Colonic mucosa (tissue), 4 donors: ENCODE measurements at regions not wholly inside any gene's neighbourhood (a gene's known extent, or its start where the extent isn't known, plus 50 kb on each side); places are given as distances from the start of the nearest gene placed in this dataset.

Source experiments
- DNase-seq: peaks from one replicate; pipeline ENCODE4 v3.0.0-alpha.2; 2020
- H3K27ac ChIP-seq: fragments of 200-600 bp; one replicate; pipeline ENCODE4 v1.8.0; 2021
- H3K27me3 ChIP-seq: fragments of 200-600 bp; one replicate; pipeline ENCODE4 v1.8.0; 2021
- H3K36me3 ChIP-seq: fragments of 200-600 bp; one replicate; pipeline ENCODE4 v1.8.0; 2021
- H3K4me1 ChIP-seq: fragments of 200-600 bp; one replicate; pipeline ENCODE4 v1.8.0; 2021; ENCODE audit warnings: mild to moderate bottlenecking
- H3K4me3 ChIP-seq: fragments of 200-600 bp; one replicate; pipeline ENCODE4 v1.8.0; 2021
- H3K9ac ChIP-seq, 2 donors: one replicate each; pipeline ENCODE4 v1.7.0; 2013; ENCODE audit warnings: control low read depth in 2 of 2, low read depth in 2 of 2, low read length in 2 of 2
- H3K9me3 ChIP-seq: fragments of 200-600 bp; one replicate; pipeline ENCODE4 v1.8.0; 2021
- intact Hi-C: fragments of 100-400 bp; cut with DNase I; formaldehyde crosslinking; loops from one replicate; pipeline ENCODE4 v1.14.1; 2022
- TF ChIP-seq, protein P1 (sequence below): fragments of 200-600 bp; IDR thresholded peaks from one replicate; pipeline ENCODE4 v1.8.0; 2022; ENCODE audit warnings: antibody characterized with exemption, mild to moderate bottlenecking
- donor health status: healthy.
- donor health status: DM: no; HTN: no; CAD: no.
- donor health status: DM: no; HTN: no; CAD: no.

GRCh38 chr10:80771285-80771684, 233.6 kb downstream of the SH2D4B start:
- H3K36me3 ChIP-seq: no peaks in the 10 kb centered on the region
- H3K27ac ChIP-seq: no peak overlapping the region
- H3K4me3 ChIP-seq: no peak overlapping the region
- intact Hi-C loops: no loop called here
- no peaks in the 10 kb centered on the region for H3K27me3 ChIP-seq
- H3K4me1 ChIP-seq: no peaks in the 10 kb centered on the region
- no peak for DNase-seq
- no peak overlapping the region for H3K9ac ChIP-seq
- TF ChIP-seq, protein P1, sequence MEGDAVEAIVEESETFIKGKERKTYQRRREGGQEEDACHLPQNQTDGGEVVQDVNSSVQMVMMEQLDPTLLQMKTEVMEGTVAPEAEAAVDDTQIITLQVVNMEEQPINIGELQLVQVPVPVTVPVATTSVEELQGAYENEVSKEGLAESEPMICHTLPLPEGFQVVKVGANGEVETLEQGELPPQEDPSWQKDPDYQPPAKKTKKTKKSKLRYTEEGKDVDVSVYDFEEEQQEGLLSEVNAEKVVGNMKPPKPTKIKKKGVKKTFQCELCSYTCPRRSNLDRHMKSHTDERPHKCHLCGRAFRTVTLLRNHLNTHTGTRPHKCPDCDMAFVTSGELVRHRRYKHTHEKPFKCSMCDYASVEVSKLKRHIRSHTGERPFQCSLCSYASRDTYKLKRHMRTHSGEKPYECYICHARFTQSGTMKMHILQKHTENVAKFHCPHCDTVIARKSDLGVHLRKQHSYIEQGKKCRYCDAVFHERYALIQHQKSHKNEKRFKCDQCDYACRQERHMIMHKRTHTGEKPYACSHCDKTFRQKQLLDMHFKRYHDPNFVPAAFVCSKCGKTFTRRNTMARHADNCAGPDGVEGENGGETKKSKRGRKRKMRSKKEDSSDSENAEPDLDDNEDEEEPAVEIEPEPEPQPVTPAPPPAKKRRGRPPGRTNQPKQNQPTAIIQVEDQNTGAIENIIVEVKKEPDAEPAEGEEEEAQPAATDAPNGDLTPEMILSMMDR: no peak
- H3K9me3 ChIP-seq: no peaks in the 10 kb centered on the region

DNA sequence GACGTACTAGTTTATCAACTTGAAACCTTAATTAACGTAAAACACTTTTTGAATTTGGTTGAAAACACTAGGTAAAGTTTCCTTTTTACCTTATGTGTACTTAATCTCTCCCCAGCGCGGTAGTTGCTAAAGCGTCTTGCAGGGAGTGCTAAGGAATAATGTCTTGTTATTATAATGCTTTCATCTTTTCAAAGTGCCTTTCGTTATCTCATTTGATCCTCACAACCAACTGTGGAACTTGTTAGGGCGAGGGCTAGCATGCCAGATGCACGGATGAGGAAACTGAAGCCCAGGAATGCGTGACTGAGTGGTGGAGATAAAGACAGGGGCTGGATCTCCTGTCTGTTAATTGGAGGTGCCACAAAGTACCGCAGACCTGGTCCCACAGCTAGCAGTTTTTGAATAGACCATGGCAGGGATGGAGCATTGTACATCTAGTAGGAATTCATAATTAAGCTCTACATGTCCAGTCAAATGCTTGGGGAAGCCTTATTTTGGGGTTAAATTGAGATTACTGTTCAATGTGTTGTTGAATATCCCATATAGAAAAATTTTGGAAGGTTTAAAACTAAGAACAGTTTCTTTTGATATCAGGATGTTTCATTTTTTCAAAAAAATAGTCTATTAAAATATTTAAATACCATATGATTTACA, 234.3 kb downstream of the SH2D4B start:
- DNase-seq: no peak
- H3K9ac ChIP-seq: no peak overlapping the region
- intact Hi-C loops: no loop called here

GRCh38 chr10:80772596-80772995, 234.9 kb downstream of the SH2D4B start:
- no peaks in the 10 kb centered on the region for H3K9me3 ChIP-seq
- intact Hi-C loops: no loop called here
- H3K36me3 ChIP-seq: no peaks in the 10 kb centered on the region
- no peaks in the 10 kb centered on the region for H3K4me1 ChIP-seq
- H3K9ac ChIP-seq: no peak overlapping the region
- DNase-seq: no peak
- H3K27ac ChIP-seq: no peak overlapping the region
- no peaks in the 10 kb centered on the region for H3K27me3 ChIP-seq
- TF ChIP-seq, protein P1: no peak
- no peak overlapping the region for H3K4me3 ChIP-seq

More for the DNA sequence above, 234.3 kb downstream of the SH2D4B start:
- TF ChIP-seq, protein P1: no peak
- no peak overlapping the region for H3K4me3 ChIP-seq
- H3K4me1 ChIP-seq: no peaks in the 10 kb centered on the region
- H3K27ac ChIP-seq: no peak overlapping the region
- H3K36me3 ChIP-seq: no peaks in the 10 kb centered on the region
- H3K27me3 ChIP-seq: no peaks in the 10 kb centered on the region
- H3K9me3 ChIP-seq: no peaks in the 10 kb centered on the region

DNA sequence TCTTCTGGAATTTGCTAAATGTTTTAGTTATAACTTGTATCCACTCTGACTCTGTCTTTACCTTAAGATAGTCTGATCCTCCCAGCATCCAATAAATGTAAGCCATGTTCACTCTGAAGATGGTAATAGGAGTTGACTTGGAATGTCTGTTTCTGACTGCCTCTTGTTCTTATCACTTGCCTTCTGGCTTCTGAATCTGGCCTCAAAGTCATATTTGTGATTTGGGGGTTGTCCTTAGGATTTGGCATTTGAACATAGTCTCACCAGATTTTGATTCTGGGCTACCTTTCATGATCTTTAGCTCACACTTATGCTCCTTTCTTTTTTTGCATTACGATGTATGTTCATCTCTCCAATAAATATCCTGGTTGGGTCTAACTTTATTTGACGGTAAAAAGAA, 247.0 kb downstream of the SH2D4B start:
- Histone ChIP-seq H3K4me3 (no peak overlapping the region), H3K9ac (no peak overlapping the region), H3K27ac (no peak overlapping the region), H3K4me1 (no peaks in the 10 kb centered on the region), H3K27me3 (no peaks in the 10 kb centered on the region), H3K9me3 (no peaks in the 10 kb centered on the region), H3K36me3 (no peaks in the 10 kb centered on the region)
- TF ChIP-seq, protein P1: no peak
- DNase-seq: no peak
- intact Hi-C loops: no loop called here

DNA sequence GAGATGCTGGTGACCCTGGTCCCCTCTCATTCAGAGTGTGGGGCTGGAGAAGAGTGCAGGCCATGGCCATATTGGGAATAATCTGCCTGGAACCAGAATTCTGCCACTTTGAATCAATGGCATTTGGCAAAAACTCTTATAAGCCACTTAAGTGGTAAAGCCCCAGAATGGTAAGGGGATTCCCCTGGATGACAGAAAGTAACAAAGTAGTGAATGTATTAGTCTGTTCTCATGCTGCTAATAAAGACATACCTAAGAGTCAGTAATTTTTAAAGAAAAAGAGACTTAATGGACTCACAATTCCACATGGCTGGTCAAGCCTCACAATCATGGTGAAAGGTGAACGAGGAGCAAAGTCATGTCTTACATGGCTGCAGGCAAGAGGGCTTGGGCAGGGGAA, 248.6 kb downstream of the SH2D4B start:
- no peak for DNase-seq
- Histone ChIP-seq H3K9ac (no peak overlapping the region), H3K4me3 (no peak overlapping the region), H3K27me3 (no peaks in the 10 kb centered on the region), H3K4me1 (no peaks in the 10 kb centered on the region), H3K9me3 (no peaks in the 10 kb centered on the region), H3K27ac (no peak overlapping the region), H3K36me3 (no peaks in the 10 kb centered on the region)
- TF ChIP-seq, protein P1: no peak
- intact Hi-C loops: no loop called here
